Activated CD8-positive, alpha-beta T cell treated with anti-CD3 and anti-CD28 coated beads for 36 hours (primary cell): ENCODE measurements at regions not wholly inside any gene's neighbourhood (a gene's known extent, or its start where the extent isn't known, plus 50 kb on each side); places are given as distances from the start of the nearest gene placed in this dataset.

ENCODE experiments used
- ATAC-seq: fragments of 200-7000 bp; cut with Tn5 transposase; one replicate; pipeline ENCODE4 v1.10.0; 2021; ENCODE audit warnings: mild to moderate bottlenecking, moderate library complexity
- CTCF ChIA-PET: fragments of 350-600 bp; sonication (Branson Sonifier 250); formaldehyde crosslinking; loops from one replicate; lab custom pipeline; 2021; ENCODE audit warnings: antibody characterized with exemption; lab: Charles Lee
- POLR2A ChIA-PET: fragments of 350-600 bp; sonication (Branson Sonifier 250); formaldehyde crosslinking; loops from one replicate; lab custom pipeline; 2021; ENCODE audit warnings: antibody characterized with exemption; lab: Charles Lee
- DNase-seq: peaks from one replicate; pipeline ENCODE4 v3.0.0-alpha.2; 2020
- H3K27ac Mint-ChIP-seq: one replicate; pipeline ENCODE4 v1.8.0; 2021; ENCODE audit warnings: mild to moderate bottlenecking, mixed read lengths
- H3K27me3 Mint-ChIP-seq: one replicate; pipeline ENCODE4 v1.8.0; 2021; ENCODE audit warnings: mixed read lengths
- H3K36me3 Mint-ChIP-seq: one replicate; pipeline ENCODE4 v1.8.0; 2021; ENCODE audit warnings: low read depth, mixed read lengths
- H3K4me1 Mint-ChIP-seq: one replicate; pipeline ENCODE4 v1.8.0; 2021; ENCODE audit warnings: low read depth, mixed read lengths
- H3K4me3 Mint-ChIP-seq: one replicate; pipeline ENCODE4 v1.8.0; 2021; ENCODE audit warnings: mild to moderate bottlenecking, moderate library complexity, mixed read lengths
- H3K9me3 Mint-ChIP-seq: one replicate; pipeline ENCODE4 v1.8.0; 2021; ENCODE audit warnings: mixed read lengths
- CTCF ChIP-seq: fragments of 200-600 bp; IDR thresholded peaks from one replicate; pipeline ENCODE4 v1.8.0; 2022; ENCODE audit warnings: antibody characterized with exemption, mild to moderate bottlenecking
- intact Hi-C: fragments of 100-400 bp; cut with micrococcal nuclease; formaldehyde crosslinking; loops from one replicate; pipeline ENCODE4 v1.10.0; 2022

DNA sequence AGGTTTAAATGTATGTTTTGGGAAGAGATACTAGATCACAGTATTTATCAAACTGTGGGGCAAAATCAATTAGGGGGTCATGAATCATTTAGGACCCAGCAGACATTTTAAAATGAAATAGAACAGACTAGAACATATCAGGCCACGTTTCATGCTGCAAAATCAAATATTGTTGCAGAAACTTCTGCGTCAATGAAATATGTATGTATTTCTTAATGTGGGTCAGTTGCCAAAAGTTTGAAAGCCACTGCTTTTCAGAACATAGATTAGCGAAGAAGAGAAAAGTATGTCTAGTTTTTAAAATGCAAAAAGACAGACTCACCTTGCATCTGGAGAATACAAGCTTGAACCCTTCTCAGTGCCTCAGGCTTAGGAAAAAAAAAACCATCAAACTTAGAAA, 102.7 kb upstream of the BMPER start:
- POLR2A ChIA-PET: no interaction called here
- DNase-seq: no peak
- Mint-ChIP-seq H3K9me3 (no peaks in the 10 kb centered on the region), H3K27me3 (no peaks in the 10 kb centered on the region), H3K36me3 (no peaks in the 10 kb centered on the region), H3K27ac (no peak overlapping the region), H3K4me1 (no peaks in the 10 kb centered on the region), H3K4me3 (no peak overlapping the region)
- no peak for TF ChIP-seq CTCF
- CTCF ChIA-PET: no interaction called here
- no peak for ATAC-seq
- intact Hi-C loops: no loop called here

DNA sequence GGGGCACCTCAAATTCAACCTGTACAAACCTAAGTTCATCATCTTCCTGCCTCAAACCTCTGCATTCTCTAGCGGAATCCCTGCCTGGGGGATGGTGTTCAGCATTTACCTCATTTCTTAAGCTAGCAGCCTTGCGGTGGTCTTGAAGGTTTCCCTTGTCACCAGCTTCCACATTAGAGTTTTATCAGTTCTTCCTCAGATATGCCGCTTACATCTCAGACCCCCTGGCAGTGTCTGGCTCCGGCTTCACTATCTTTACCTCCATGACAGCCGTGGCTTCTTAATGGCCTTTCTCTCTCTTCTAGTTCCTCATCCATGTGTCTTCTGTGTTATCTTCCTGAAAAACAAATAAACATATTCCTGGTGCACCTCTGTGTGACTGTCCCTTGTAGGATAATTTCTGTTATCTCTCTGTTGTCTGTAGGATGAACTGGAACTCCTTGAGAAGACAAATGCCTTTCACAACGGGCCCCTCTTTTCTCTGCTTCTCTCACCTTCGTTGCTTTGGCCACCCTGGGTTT, 101.1 kb upstream of the BMPER start:
- no peaks in the 10 kb centered on the region for H3K36me3 Mint-ChIP-seq
- H3K4me1 Mint-ChIP-seq: no peaks in the 10 kb centered on the region
- no peak overlapping the region for H3K4me3 Mint-ChIP-seq
- no peak for ATAC-seq
- POLR2A ChIA-PET: no interaction called here
- no peaks in the 10 kb centered on the region for H3K9me3 Mint-ChIP-seq
- TF ChIP-seq CTCF: no peak
- intact Hi-C loops: no loop called here
- CTCF ChIA-PET: no interaction called here
- no peak overlapping the region for H3K27ac Mint-ChIP-seq
- no peaks in the 10 kb centered on the region for H3K27me3 Mint-ChIP-seq
- no peak for DNase-seq

DNA sequence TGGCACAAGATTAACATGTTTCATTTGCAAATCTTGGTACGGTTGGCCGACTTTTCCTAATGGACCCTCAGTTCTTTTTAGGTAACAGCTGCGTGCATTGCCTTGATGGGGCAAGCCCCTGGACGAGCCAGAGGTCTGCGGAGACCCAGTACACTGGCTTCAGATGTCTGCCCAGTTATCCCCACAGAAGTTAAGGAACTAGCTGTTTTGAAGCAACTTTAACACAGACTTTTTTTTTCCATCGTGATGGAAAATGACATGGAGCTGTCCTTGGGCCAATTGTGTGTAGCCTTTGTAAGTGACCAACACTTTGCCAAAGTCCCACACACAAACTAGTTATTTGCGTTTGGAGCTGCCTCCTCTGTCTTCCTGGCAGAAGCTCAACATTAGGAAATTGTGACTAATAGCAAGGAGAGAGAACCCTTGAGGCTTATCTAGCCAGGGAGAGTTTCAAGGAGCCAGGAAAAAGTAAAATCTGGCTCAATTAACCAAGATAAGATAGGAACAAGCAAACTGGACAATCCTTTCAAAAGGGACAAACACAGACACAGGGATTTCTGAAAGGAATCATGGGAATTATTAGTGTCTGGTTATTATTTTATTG, 99.6 kb upstream of the BMPER start:
- POLR2A ChIA-PET: no interaction called here

DNA sequence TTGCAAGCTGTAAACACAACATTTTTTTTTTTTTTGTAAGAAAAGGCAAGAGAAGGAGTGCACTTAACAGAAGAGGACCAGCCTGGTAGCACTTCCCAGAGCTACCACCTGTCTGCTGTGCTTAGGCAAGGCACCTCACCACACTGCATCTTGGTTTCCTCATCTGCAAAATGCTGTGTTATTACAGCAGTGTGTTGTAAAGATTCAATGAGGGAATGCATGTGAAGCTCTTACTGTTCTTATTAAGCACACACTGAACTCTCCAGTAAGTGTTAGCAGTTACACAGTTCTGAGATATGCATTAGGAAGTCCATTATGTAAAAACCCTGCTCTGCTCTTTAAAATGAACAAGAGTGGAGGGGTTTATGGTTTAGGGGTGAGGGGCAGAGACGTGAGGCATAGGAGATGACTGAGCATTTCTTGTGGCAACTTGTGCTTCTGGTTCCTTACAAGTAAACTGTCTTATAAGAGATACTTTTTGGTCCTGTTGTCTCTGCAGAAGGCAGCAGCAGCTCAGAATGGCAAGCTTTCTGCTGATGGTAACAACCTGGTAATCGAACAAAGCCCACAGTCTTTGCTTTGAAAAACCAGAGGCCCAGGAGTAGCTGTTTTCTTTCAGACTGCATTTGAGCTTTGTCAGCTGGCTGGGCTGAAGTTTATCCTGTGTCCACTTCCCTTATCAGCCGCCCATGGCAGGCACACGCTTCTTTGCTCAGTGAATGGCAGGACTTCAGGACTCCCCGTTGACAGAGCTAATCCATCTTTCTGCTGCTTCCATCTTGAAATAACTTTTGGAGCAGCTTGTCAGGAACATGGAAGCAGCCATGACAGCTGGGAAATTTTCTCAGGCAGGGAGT, 98.8 kb upstream of the BMPER start:
- ChIA-PET POLR2A (interaction anchor here (1.0 kb wide), 1 partner anchor 8 kb away, joined by 3 read pairs; no protein-coding TSS in a partner anchor), CTCF (interaction anchor here (1.1 to 2.1 kb wide), 4 partner anchors 13 to 383 kb away, joined by 3 to 6 read pairs (median 4); no protein-coding TSS in a partner anchor)
- H3K4me3 Mint-ChIP-seq: no peak overlapping the region
- ATAC-seq: no peak
- no peaks in the 10 kb centered on the region for H3K27me3 Mint-ChIP-seq
- H3K27ac Mint-ChIP-seq: no peak overlapping the region
- H3K9me3 Mint-ChIP-seq: no peaks in the 10 kb centered on the region
- TF ChIP-seq CTCF: no peak
- H3K4me1 Mint-ChIP-seq: no peaks in the 10 kb centered on the region
- DNase-seq: no peak
- no peaks in the 10 kb centered on the region for H3K36me3 Mint-ChIP-seq
- intact Hi-C loops: no loop called here

More for the DNA sequence above, 99.6 kb upstream of the BMPER start:
- H3K9me3 Mint-ChIP-seq: no peaks in the 10 kb centered on the region
- no peak overlapping the region for H3K4me3 Mint-ChIP-seq
- ATAC-seq (no peak), DNase-seq (no peak)
- no peaks in the 10 kb centered on the region for H3K27me3 Mint-ChIP-seq
- intact Hi-C loops: no loop called here
- CTCF ChIA-PET: interaction anchor here (2.1 kb wide), 1 partner anchor 382 kb away, joined by 5 read pairs; no protein-coding TSS in a partner anchor
- H3K36me3 Mint-ChIP-seq: no peaks in the 10 kb centered on the region
- no peak overlapping the region for H3K27ac Mint-ChIP-seq
- H3K4me1 Mint-ChIP-seq: no peaks in the 10 kb centered on the region
- no peak for TF ChIP-seq CTCF

GRCh38 chr7:33807155-33807530, 98.2 kb upstream of the BMPER start:
- Mint-ChIP-seq H3K36me3 (no peaks in the 10 kb centered on the region), H3K4me3 (no peak overlapping the region), H3K4me1 (no peaks in the 10 kb centered on the region), H3K27me3 (no peaks in the 10 kb centered on the region), H3K9me3 (no peaks in the 10 kb centered on the region), H3K27ac (no peak overlapping the region)
- intact Hi-C loops: no loop called here
- no peak for TF ChIP-seq CTCF
- no peak for ATAC-seq
- DNase-seq: no peak
- ChIA-PET CTCF (interaction anchor here (0.7 to 2.1 kb wide), 5 partner anchors 12 to 601 kb away, joined by 3 to 6 read pairs (median 4); no protein-coding TSS in a partner anchor), POLR2A (interaction anchor here (1.0 kb wide), 1 partner anchor 9 kb away, joined by 3 read pairs; no protein-coding TSS in a partner anchor)
